Gastroesophageal sphincter (tissue), 3 donors: ENCODE measurements at regions not wholly inside any gene's neighbourhood (a gene's known extent, or its start where the extent isn't known, plus 50 kb on each side); places are given as distances from the start of the nearest gene placed in this dataset.

Source experiments
- POLR2A ChIP-seq, 2 donors: fragments of 450-650 bp; IDR thresholded peaks; one replicate each; pipeline ENCODE4 v1.6.1; 2017; ENCODE audit warnings: antibody characterized with exemption in 2 of 2, mild to moderate bottlenecking in 2 of 2, moderate library complexity in 1 of 2
- POLR2AphosphoS5 ChIP-seq: sonication (generic); formaldehyde crosslinking; IDR thresholded peaks from one replicate; pipeline ENCODE4 v1.6.1; 2017; ENCODE audit warnings: antibody characterized with exemption
- TF ChIP-seq, protein P1 (sequence below), 4 experiments: fragments of 200-600 bp in 2 of 4; fragments of 450-650 bp in 2 of 4; sonication (generic) in 1 of 4; IDR thresholded peaks; one replicate each; pipeline ENCODE4 v1.5.1; 2017 to 2019; ENCODE audit warnings: antibody characterized with exemption in 4 of 4, mild to moderate bottlenecking in 2 of 4, moderate library complexity in 2 of 4

DNA sequence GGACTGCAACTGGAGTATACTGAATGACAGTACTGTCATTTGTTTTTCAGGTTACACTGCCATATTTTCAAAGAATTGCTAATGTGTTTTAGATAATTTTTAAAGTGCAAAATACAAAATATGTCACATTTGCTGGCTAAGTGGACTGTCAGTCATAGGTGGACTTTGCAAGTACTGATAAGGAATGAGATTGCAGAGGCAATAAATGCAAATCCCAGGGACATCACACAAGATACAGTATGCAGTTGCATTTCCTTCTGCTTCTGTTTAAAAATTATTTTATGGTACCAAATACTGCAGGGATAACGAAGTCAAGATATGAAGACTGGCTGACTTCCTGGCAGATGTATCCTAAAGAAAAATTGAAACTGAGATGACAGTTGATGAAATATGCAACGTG, 237.6 kb upstream of the MAGI2 start:
- TF ChIP-seq POLR2AphosphoS5 (no peak), POLR2A (IDR thresholded peaks at IDR 0.05) (no peak)
- TF ChIP-seq, protein P1, sequence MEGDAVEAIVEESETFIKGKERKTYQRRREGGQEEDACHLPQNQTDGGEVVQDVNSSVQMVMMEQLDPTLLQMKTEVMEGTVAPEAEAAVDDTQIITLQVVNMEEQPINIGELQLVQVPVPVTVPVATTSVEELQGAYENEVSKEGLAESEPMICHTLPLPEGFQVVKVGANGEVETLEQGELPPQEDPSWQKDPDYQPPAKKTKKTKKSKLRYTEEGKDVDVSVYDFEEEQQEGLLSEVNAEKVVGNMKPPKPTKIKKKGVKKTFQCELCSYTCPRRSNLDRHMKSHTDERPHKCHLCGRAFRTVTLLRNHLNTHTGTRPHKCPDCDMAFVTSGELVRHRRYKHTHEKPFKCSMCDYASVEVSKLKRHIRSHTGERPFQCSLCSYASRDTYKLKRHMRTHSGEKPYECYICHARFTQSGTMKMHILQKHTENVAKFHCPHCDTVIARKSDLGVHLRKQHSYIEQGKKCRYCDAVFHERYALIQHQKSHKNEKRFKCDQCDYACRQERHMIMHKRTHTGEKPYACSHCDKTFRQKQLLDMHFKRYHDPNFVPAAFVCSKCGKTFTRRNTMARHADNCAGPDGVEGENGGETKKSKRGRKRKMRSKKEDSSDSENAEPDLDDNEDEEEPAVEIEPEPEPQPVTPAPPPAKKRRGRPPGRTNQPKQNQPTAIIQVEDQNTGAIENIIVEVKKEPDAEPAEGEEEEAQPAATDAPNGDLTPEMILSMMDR (IDR thresholded peaks at IDR 0.05), result no peak
